Islet precursor cell (in vitro differentiated cells): ENCODE measurements at regions not wholly inside any gene's neighbourhood (a gene's known extent, or its start where the extent isn't known, plus 50 kb on each side); places are given as distances from the start of the nearest gene placed in this dataset.

Source experiments
- DNase-seq: peaks from one replicate; pipeline ENCODE4 v3.0.0-alpha.2; 2018

GRCh38 chr11:128214263-128214662 is 373.1 kb downstream of the ETS1 start:
- DNase-seq, result peak; percentile 83

DNA sequence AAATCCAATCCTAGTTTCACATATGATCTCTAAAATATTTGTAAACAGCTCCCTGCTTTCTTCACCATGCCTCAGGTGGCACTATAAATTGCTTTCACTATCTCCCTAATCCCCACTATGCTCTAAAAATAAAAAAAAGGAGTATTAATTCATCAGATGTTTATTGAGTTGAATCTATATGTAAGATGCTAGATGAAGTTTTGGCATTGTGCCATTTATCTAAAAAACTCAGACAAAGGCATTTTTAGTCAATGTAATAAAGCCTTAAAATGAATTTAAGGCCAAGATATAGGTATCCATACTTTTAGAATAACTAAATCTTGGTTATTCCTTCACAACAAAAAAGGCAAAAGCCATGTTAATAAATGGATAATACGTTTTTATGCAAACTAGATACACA is 373.9 kb downstream of the ETS1 start:
- DNase-seq, result no peak

DNA sequence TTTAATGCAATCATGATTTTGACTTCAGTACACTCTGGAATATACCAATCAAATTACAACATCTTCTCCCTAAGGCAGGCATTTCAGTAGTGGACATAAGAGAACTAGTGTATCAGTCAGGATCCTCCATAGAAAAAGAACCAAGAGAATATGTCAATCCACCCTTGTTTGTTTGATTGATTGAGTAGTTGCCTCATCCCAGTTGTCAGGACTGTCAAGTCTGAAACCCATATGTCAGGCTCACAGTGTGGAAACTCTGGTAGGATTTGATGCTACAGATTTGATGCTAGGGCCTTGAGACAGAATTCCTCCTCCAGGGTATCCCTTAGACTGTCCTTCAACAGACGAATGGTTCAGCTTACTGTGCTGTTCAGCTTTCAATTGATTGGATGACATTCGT is 375.0 kb downstream of the ETS1 start:
- no peak for DNase-seq

DNA sequence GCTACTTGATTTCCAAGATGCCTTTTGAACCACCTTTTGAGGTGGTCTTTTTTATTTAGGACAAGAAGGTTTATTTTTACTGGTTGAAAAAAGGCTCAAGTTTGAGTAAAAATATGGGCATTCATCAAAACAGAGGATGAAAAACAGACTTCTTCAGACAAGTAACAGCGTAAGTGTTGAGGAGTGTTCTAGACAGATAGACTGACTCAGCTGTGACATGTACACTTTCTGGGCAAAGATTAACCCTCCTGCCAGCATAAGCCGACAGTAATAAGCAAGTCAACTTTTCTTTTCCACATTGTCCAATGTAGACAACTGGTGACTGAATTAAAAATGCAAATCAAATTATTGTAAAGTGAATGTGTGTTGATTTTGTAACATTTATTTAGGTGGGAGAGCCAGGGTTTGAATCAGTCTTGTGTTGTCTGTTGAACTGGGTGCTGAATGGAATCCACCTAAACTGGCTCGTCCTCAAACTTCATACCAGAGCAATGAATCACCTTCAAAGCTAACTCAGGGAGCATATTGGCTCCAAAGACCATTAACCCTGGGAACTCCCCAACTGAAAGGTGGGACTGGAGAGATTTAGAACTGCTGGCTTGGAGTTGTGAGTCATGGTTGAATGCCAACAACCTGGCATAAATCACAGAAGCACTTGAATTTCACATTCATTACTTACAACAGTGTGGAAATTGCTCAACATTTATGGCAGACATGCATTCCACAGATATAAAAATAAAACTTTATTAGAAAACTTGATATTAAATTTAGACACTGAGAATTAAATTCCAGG is 377.0 kb downstream of the ETS1 start:
- peak; percentile 95 for DNase-seq

- DNase-seq, result no peak
These were observed 378.3 kb downstream of the ETS1 start for GRCh38 chr11:128209138-128209435.

- no peak for DNase-seq
These were observed 378.8 kb downstream of the ETS1 start for GRCh38 chr11:128208329-128209137.

- no peak for DNase-seq
These were observed 379.5 kb downstream of the ETS1 start for GRCh38 chr11:128207861-128208321.

DNA sequence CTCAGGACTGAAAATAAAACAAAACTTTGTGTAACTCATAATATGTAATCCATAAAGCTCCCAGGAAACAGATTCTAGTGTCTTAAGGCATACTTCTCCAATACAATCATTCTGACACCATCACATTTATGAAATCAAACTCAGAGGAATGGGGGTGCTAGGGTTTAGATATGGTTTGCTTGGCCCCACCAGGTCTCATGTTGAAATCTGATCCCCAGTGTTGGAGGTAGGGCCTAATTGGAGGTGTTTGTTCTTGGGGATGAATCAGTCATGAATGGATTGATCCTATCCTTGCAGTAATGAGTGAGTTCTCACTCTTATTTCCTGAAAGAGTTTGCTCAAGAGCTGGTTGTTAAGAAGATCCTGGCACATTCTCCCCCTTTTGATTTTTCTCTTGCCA is 380.9 kb downstream of the ETS1 start:
- no peak for DNase-seq

DNA sequence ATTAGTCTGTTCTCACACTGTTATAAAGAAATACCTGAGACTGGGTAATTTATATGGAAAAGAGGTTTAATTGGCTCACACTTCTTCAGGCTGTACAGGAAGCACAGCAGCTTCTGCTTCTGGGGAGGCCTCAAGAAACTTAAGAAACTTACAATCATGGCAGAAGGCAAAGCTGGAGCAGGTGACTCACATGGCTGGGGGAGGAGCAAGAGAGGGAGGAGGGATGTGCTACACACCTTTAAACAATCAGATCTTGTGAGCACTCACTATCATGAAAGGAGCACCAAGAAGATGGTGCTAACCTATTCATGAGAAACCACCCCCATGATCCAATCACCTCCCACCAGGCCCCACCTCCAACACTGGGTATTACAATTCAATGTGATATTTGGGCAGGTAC is 381.6 kb downstream of the ETS1 start:
- DNase-seq, result no peak

DNA sequence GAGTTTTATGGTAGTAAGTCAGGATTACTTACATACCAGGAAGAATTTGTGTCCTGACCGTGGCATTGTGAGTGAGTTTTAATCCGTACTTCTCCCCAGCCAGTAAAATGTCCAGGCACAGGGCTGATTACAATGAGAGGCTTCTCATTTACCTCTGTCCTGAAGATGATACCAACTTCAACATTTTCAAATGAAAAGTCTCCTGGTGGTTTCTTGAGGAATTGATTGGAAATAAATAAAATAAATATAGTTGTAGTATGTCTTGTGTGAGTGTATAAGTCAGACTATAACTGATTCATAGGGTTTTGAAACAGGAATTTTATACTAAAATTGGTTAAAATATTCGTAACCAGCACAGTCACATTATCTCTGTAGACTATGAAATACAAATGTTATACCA is 382.5 kb downstream of the ETS1 start:
- no peak for DNase-seq

DNA sequence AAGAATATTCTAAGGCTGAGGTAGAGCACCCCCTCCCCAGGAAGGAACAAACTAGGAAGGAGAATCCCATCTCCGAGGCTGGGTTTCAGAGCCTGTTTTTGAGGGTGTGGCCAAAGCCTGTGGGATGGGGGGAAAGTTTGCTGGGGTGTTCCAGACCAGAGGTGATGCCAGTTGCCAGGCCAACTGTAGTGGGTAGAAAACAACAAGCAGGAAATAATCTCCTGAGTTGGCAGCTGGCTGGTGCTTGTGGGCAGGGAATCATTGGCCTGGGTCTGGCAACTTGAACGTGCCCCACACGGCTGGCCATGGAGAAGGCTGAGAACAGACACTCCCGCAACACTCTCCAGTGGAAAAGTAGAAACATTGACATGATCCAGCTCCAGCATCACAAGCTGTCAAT is 385.6 kb downstream of the ETS1 start:
- DNase-seq, result no peak

- DNase-seq, result no peak
These were observed 386.3 kb downstream of the ETS1 start for GRCh38 chr11:128201009-128201408.

DNA sequence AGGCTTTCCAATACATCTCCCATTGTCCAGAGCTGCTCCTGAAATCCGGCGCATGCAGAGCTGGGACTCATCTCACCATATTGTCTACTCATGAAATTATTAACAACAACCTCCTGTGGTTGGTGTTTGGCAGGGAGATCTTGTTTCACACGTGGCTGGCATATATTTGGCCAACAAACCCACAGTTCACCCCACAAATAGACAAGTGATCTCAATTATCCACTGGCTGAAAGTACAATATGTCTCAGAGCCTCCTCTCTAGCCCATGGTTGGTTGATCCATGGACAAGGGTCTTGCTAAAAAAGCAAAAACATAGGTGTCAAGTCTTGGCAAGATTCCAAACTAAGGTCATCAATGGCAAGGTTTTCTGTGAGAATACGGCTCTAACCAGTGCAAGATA is 386.9 kb downstream of the ETS1 start:
- no peak for DNase-seq

DNA sequence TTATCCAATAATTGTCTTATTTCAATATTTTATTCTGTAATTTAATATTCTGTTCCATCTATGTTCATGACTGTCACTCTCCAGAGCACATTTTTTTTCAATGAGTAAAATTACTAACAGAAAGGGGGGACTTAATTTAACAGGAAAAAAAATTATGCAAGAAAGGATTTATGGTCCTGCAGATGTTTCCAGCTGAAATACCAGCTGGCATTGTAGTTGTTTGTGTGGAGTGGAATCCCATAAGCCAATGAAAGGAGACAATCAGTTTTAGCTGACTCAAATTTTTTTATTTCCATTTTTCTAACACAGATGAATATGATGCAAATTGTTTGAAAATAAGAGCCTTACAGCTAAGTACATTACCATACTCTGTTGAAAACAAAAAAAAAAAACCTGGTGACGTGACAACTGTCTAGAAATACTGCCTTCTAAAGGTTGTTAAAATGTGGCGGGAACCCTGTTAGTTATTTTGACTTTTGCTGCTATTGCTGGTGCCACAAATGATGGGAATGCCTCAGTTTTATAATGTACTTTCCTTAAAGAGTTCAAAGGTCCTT is 389.1 kb downstream of the ETS1 start:
- no peak for DNase-seq

DNA sequence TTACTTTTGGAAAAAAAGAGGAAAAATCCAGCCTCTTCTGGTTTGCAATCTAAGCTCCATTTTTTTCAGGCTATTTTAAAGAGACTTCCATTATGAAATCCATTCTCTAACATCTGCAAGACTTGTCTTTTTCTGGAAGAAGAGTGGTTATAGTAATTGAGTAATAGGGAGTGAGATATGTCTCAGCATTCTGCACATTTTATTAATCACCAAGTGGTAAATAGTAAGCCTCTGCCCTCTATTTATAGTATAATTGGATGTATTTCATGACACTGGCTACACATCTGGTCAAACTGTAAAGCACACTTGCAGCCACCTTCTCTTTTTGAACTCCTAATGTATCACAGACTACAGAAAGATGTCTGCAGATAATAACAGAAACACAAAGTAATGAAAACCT is 391.1 kb downstream of the ETS1 start:
- no peak for DNase-seq

DNA sequence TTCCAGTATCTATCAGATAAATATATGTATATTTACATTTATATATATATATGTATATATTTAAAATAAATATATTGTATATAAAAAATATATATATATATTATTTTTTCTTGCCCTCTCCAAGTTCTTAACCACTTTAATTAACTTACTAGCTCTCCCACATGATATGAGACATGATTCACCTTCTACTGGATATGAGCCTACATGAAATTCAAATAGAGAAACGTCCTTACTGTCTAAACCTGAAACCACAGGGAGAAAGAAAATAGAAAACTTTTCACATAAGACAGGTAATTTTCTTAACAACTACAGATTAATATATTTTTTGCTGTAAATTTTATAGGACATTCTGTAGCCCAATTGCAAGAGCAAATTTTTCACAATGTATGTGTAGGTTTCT is 391.6 kb downstream of the ETS1 start:
- DNase-seq, result no peak

GRCh38 chr11:128195057-128195751 is 392.2 kb downstream of the ETS1 start:
- no peak for DNase-seq

DNA sequence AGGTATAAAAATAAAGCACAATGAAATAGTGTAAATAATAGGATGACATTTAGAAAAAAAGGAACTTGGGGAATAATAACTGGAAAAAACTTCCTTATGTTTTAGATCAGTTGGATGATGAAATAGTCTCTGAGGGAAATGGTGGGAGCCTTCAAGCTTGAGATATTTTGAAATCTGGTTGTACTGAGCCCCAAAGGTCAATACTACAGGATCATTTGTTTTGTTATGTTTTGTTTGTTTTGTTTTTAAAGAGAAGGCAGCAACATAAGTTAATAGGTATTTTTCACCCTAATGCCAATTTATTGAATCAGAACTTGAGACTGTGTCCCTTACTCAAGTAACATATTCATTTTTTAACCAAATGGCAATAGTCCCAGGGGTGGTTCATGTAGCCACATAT is 393.1 kb downstream of the ETS1 start:
- DNase-seq, result no peak

GRCh38 chr11:128193615-128194014 is 393.7 kb downstream of the ETS1 start:
- no peak for DNase-seq

- no peak for DNase-seq
These were observed 397.0 kb downstream of the ETS1 start for GRCh38 chr11:128190312-128190711.

DNA sequence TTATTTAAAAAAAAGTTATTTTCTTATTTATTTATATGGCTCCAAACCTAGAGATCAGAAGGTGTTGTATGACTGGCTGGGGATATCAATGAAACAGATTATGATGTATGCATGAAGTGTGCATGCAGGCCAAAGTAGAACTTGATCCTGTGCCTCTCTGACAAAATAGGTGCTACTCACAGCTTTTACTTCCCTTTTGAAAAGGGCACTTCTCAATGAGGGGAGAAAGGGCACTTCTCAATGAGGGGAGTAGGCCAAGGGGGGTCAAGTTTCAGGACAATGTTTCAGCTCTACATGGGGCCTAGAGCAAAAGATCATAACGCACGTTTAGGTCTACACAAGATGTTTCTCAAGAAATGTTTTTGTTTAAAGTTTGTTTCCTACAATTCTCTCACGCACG is 397.5 kb downstream of the ETS1 start:
- DNase-seq, result no peak

- DNase-seq, result peak; percentile 71
These were observed 398.9 kb downstream of the ETS1 start for GRCh38 chr11:128188346-128189004.

DNA sequence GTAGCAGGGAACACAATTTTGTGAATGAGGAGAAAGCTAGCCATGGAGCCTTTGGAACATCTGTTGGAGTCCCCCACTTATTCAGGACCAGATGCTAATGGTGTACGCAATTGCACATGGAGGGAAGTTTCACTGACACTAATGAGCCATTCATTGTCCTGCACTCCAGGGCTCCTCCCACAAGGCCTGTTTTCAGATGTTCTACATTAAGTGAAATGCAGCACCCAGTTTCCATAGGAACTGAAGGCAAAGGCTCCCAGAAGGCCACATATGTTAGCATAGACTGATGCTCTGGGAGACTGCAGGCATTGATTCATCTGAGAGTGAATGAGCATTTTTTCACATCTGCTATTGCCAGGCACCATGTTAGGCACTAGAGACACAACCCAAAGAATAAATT is 399.5 kb downstream of the ETS1 start:
- DNase-seq, result no peak
